ENCODE measurements at regions not wholly inside any gene's neighbourhood (a gene's known extent, or its start where the extent isn't known, plus 50 kb on each side); places are given as distances from the start of the nearest gene placed in this dataset.

DNA sequence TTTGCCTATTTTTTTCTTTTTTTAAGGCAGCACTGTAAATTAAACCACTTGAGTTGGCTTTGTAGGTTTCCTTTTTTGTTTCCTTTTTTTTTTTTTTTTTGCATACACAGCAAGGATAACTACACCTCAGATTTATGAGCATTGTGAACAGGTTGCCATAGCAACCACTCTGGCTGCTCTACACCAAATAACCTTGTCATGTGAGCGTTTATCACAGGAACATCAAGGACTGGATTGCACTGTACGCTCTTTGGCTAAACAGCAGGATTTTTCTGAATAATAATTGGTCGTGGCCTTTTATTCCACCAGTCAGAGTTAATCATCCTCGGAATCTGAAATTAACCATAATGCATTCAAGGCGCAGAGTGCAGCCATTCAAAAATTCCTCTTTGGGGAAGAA, 199.1 kb upstream of the SLC14A2 start:
- H2AK9ac ChIP-seq (replicated peaks; ENCODE audit: low read depth, low read length, poor library complexity): no peak overlapping the region
- dilution Hi-C loops (cut with HindIII; ENCODE audit: low sequenced_read_pairs, unreplicated experiment): no loop called here
- H3K23ac ChIP-seq (ENCODE audit: low read depth, low read length): no peak overlapping the region
- TF ChIP-seq FOS (IDR thresholded peaks at IDR 0.05; ENCODE audit: low read depth, low read length): no peak
- no peak for TF ChIP-seq ELK1 (IDR thresholded peaks at IDR 0.05; ENCODE audit: borderline replicate concordance, low read depth, low read length)
- TF ChIP-seq MXI1 (IDR thresholded peaks at IDR 0.05; ENCODE audit: borderline replicate concordance, low read depth, low read length): no peak
- no peak for TF ChIP-seq CEBPB (IDR thresholded peaks at IDR 0.05; ENCODE audit: low read depth, low read length)
- no peak for TF ChIP-seq CHD1 (IDR thresholded peaks at IDR 0.05; ENCODE audit: low read depth, low read length)
- no peak for TF ChIP-seq POLR2A (IDR thresholded peaks at IDR 0.05; ENCODE audit: low read depth, low read length)
- TF ChIP-seq RCOR1 (IDR thresholded peaks at IDR 0.05; ENCODE audit: insufficient replicate concordance, low read length): no peak
- no peak for TF ChIP-seq BHLHE40 (IDR thresholded peaks at IDR 0.05; ENCODE audit: low read depth, low read length)
- TF ChIP-seq MAFK (IDR thresholded peaks at IDR 0.05; ENCODE audit: low read depth, low read length): no peak
- ChIA-PET POLR2A (ENCODE audit: unreplicated experiment) (no interaction called here), CTCF (no interaction called here)
- H2BK15ac ChIP-seq (ENCODE audit: low read depth, low read length): no peak overlapping the region
- no peak overlapping the region for H2BK120ac ChIP-seq (ENCODE audit: low read depth, low read length)
- H3K56ac ChIP-seq (ENCODE audit: extremely low read depth, insufficient read depth, low read length): no peak overlapping the region
- H3K18ac ChIP-seq (ENCODE audit: low read depth, low read length): no peak overlapping the region
- H3K36me3 ChIP-seq (ENCODE audit: control insufficient read depth, insufficient read depth, low read length): no peaks in the 10 kb centered on the region
- H3K9me1 ChIP-seq (ENCODE audit: insufficient read depth, low read length): no peaks in the 10 kb centered on the region
- no peak overlapping the region for H2AFZ ChIP-seq (replicated peaks; ENCODE audit: low read length, poor library complexity)
- H2BK20ac ChIP-seq (ENCODE audit: low read depth, low read length): no peak overlapping the region
- no peaks in the 10 kb centered on the region for H3K9me3 ChIP-seq (ENCODE audit: control insufficient read depth, insufficient read depth, low read length)
- no TSS peak for BruUV-seq (replicated peaks)
- no peak overlapping the region for H3K27ac ChIP-seq (ENCODE audit: insufficient read depth, low read length)
- ATAC-seq (ENCODE audit: low read depth): no peak
- WGBS, 2 experiments (ENCODE audit: extremely low coverage in 2 of 2, insufficient read length in 1 of 2): no CpG with 5 or more reads among the region's 5 CpGs
- H4K91ac ChIP-seq (ENCODE audit: insufficient read depth, low read depth, low read length): no peak overlapping the region
- H4K20me1 ChIP-seq (ENCODE audit: insufficient read depth, low read length): no peaks in the 10 kb centered on the region
- H3K4me1 ChIP-seq (ENCODE audit: control insufficient read depth, insufficient read depth, low read length): no peaks in the 10 kb centered on the region
- H3K4me2 ChIP-seq (ENCODE audit: low read depth, low read length): no peak overlapping the region
- in situ Hi-C loops (cut with MboI; ENCODE audit: low sequenced_read_pairs): no loop called here
- no peak overlapping the region for H2BK5ac ChIP-seq (ENCODE audit: low read depth, low read length, poor library complexity, severe bottlenecking)
- intact Hi-C loops (cut with micrococcal nuclease): no loop called here
- no peak overlapping the region for H2AK5ac ChIP-seq (ENCODE audit: low read depth, low read length)
- no peak overlapping the region for H3K9ac ChIP-seq (ENCODE audit: low read depth, low read length)
- no peaks in the 10 kb centered on the region for H3K79me1 ChIP-seq (ENCODE audit: low read depth in 1 of 2, low read length in 2 of 2)
- H3K14ac ChIP-seq (replicated peaks; ENCODE audit: low read depth, low read length): no peak overlapping the region
- H4K5ac ChIP-seq (ENCODE audit: low read depth, low read length): no peak overlapping the region
- peaks cover 2% of the 10 kb centered on the region; the same call in 1 of the 2 replicates for H3K27me3 ChIP-seq (ENCODE audit: control insufficient read depth, insufficient read depth, low read length)
- DNase-seq: no peak
- no peak overlapping the region for H3K4ac ChIP-seq (ENCODE audit: low read depth, low read length)
- H4K8ac ChIP-seq (ENCODE audit: low read depth in 2 of 2, low read length in 2 of 2): no peak overlapping the region
- H3K4me3 ChIP-seq (ENCODE audit: insufficient read depth, low read depth, low read length): no peak overlapping the region

Measured in IMR-90 (cell line).